Caki2 (cell line): ENCODE measurements at regions not wholly inside any gene's neighbourhood (a gene's known extent, or its start where the extent isn't known, plus 50 kb on each side); places are given as distances from the start of the nearest gene placed in this dataset.
A peak's percentile ranks its signal among the peaks of the same experiment; 100 is the strongest.
"Not testable (repeated sequence)": the region's sequence is repeated elsewhere in the genome, so short reads cannot be mapped to it uniquely, and the experiment has no call there.

Source experiments
- DNase-seq: peaks from one replicate; pipeline ENCODE4 v3.0.0-alpha.2; 2015; ENCODE audit warnings: low read depth
- in situ Hi-C: cut with HindIII; loops from 2 replicates; pipeline ENCODE4 v1.10.0; 2016; ENCODE audit warnings: low sequenced_read_pairs, low pct_unique_long_range_greater_than_20kb, mixed read lengths

DNA sequence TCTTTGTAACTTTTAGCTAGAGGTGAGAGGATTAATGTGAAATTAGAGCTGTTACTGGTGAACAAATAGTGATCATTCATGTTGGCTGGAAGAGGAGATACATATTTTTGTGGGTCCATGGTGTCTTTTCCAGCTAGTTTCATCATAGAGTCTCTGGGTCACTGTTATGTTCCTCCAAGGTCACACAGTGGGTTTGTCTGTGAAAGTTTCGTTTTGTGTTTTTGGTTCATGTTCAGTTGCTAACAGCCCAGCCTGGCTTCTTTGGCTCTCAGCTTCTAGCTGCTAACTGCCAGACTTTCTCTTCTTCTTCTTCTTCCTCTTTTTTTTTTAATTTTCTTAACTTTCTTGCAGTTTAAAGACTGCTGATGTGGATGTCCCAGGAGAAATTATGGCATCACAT lies 480.0 kb upstream of the SYT4 start:
- in situ Hi-C loops: no loop called here
- DNase-seq: no peak

DNA sequence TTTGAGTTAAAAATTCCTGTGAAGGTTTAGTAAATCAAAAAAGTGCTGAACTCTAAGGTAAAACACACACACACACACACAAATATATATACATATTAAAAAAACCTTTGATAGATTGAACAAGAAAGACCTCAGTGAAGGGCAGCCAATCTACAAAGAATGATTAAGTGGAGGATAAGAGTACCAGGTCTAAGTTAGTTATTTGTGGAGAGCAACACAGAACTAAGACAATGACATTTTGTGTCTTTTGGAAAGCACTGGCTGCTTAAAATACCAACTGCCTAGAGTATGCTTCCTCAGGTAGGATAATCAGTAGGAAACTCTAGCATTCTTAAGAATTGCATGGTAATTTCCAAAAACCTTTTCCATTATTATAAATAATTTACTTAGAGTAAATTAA lies 481.4 kb upstream of the SYT4 start:
- in situ Hi-C loops: no loop called here
- DNase-seq: no peak

DNA sequence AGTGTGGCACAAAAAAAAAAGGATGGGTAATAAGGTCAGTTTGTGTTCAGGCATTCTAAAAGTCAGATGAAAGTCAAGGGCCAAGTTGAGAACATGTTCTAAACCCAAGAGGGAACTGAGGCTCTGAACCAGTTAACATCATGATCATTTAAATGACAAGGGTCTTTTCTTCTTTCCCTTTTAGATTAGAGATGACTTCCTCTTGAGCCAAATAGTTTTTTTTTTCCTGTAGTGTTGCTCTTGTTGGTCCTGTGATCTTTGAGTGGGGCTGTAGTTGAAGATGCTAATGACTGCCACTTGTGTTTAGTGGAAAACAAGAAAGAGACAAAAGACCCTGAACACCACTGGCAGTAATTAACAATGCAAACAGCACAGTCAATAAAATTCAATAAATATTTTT lies 482.7 kb upstream of the SYT4 start:
- in situ Hi-C loops: no loop called here
- DNase-seq: no peak

DNA sequence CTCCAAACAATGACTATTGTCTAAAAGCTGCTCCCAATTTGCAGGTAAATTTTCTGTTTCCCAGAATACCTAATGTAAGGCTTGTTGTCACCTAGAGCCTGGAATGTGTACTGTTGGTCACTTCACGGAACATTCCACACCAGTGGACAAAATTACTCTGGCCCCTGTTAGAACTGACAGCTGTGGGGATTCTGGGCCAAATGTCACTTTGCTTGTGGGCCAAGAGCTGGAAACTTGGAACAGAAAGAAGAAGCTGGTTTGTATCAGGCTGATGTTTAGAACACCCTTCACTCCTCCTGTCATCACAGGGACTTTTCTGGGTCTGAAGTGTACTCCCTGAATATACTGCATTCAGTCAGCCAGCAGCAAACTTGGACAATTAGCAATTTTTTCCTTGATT lies 495.6 kb upstream of the SYT4 start:
- no peak for DNase-seq
- in situ Hi-C loops: no loop called here

DNA sequence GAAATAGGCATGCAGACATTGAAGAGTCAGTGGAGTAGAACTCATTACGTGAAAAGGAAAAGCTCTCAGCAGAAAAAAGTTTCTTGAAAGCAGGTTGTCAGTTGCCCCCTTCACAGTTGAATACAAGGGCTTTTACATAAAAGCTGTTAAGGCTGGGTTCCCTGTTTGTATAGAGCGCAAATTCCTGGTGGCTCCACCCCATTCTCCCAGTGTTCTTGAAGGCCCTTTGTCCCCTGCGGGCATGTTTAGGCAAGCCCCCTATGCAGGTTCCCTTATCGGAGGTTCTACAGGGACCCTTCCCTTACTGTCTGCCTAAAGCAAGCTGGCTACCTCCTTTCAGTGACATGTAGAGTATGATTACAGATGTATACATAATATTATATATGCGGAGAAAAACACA lies 497.2 kb upstream of the SYT4 start:
- no peak for DNase-seq
- in situ Hi-C loops: no loop called here

DNA sequence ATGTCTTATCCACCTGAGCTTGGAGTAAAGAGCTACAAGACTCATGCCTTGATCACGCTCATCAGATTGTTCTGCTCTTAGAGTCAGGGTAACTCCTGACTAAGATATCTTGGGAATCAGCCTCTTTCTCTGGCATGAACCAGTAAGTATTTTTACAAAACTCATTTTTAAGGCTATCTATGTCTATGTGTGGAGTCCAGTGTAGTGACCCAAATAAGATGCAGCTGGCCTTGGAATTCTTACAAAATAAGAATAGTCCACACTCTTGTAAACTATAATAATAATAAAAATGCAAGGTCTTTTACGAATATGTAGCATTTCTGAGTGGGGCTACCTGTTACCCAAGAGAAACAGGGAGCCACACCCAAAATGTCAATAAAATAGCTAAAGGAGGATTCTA lies 498.3 kb upstream of the SYT4 start:
- in situ Hi-C loops: no loop called here
- no peak for DNase-seq

DNA sequence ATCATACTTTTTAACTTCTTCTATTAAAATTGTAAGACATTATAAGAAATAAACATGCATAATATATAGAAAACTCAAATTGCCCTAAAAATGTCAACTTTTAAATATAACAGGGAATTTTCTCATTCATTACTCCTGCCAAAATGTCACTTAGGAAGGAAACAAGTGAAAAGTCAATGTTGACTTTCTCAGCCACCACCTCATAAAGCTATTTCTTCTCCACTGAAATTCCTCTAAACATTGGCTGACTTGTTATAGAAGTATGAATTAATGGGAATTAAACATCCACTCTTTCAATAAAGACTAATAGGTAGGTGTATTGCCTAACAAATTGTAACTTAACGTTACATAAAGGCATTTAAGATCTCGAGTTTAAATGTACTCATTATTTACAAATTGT lies 499.7 kb upstream of the SYT4 start:
- DNase-seq: no peak
- in situ Hi-C loops: no loop called here

DNA sequence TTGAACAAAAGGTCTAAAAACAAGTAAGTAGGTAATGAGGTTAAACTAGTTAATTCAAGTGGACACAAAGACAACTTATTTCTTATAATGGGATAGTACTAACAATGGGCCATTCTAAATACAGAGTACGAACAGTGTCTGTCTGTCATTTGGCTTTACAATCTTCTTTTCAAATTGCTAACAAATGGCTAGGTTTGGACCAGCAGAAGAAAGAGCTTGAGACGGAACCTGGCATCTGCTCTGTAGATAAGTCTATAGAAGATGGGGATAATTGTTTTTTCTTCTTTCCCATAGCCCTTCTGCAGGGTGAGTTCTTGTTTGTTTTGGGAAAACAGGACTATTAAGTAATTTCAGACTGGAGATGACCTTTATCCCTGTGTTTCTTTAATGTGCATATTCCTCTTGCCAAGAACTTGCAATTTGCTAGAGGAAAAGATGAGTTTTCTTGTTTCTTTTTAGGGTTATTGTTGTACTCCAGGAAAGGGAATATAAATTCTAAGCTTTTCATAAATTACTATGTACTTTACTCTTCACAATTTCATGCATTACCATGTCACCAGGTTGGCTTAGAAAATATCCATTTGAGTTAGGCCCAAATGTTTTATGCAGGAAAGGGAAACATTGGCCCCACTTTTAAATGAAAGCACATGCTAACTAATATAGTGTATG lies 500.5 kb upstream of the SYT4 start:
- DNase-seq: no peak
- in situ Hi-C loops: no loop called here

DNA sequence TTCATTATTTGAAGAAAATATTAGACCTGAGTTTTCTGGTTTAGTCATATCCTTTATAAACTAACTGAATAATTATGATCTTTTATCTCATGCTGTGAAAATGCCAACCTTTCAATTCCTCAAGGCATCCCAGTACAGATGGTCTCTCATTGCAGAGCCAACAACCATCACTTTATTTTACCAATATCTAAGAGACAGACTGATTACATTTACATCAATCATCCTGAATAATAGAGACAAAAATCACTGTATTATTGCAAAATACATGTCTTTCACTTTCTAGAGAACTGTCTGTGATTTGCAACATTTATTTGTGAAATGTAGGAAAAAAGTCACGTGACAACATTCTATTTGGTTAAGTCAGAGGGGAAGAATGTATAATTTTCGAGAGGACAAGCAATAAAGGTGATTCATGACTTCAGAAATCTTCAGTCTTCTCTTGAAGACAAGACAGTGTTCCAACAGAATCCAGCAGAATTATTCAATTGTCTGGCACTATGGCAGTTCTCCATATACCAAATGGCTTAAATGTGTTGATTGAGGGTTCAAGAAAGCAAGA lies 503.6 kb upstream of the SYT4 start:
- no peak for DNase-seq
- in situ Hi-C loops: no loop called here

DNA sequence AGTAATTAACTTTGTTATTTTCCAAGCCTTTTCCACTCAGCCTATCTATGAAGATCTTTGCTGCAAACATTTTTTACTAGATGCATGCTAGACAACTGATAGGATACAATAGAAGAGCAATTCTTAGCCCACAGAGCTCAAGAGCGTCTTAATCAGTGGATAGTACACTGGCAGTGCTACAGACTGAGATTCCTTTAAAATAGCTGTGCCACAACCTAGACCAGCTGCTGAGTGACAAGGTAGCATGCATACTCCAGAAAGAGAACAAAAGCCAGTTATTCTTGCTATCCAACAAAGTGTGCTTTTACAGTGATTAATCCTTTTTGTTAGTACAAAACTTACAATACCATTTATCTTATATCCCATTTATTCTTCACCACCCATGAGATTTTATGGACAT lies 507.9 kb upstream of the SYT4 start:
- DNase-seq: no peak
- in situ Hi-C loops: no loop called here

DNA sequence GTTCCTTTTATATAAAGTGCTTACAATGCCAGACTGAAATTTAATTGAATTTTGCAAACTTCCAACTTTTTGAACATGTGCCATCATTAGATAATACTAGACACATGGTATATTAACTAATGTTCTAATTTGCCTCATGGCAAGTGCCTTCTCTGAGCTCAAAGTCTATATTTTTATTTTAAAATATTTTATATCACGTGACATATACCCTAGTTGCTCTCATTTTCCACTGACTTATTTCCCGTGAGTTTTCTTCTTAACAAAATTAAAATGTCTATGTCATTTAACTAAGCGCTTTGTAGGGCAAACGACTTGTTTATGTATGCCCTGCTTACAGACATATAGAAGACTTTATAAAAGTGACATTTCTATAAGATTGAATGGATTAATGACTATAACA lies 509.6 kb upstream of the SYT4 start:
- DNase-seq: no peak
- in situ Hi-C loops: no loop called here

DNA sequence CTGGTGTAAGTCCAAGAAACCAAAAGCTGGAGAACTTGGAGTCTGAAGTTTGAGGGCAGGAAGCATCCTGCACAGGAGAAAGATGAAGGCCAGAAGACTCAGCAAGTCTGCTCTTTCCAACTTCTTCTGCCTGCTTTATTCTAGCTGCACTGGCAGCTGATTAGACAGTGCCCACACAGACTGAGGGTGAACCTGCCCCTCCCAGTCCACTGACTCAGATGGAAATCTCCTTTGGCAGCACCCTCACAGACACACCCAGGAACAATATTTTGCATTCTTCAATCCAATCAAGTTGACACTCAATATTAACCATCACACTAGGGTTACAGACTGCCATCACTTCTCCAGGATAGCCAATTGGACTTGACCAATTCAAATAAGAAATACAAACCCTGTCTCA lies 510.4 kb upstream of the SYT4 start:
- DNase-seq, in situ Hi-C loops: not testable (repeated sequence)

DNA sequence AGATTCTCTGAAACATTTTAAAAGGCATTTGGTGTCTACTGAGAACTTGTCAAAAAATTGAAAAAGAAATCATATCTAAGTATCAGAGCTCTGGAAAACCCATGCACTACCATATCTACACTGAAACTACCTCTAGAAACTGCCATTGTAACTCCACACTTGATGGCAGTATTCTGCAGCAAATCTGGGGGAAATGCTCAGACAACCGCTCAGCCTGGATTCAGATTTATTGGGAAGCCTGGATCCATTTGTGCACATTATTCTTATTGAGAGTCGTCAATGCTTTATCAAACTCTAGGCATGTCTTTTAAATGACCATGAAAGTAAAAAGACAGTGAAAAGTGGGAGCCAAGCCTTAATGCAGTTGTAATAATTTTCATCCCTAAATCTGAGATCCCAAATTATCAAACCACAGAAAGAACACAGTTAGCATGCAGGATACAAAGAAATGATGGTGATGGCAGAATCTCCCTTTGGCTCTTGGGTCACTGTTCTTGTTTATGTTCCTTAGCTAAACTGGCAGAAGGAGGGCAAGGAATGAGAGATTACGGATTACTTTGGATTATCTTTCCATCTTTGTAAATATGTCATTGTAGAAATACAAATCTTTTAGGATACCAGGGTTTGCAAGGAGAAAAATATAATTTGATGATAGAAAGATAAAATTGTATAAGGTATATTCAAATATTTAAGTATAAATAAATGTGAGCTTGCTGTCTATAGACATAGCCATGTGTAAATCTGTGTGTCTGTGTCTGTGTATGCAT lies 512.1 kb upstream of the SYT4 start:
- in situ Hi-C loops: no loop called here
- peak; percentile 0 for DNase-seq

DNA sequence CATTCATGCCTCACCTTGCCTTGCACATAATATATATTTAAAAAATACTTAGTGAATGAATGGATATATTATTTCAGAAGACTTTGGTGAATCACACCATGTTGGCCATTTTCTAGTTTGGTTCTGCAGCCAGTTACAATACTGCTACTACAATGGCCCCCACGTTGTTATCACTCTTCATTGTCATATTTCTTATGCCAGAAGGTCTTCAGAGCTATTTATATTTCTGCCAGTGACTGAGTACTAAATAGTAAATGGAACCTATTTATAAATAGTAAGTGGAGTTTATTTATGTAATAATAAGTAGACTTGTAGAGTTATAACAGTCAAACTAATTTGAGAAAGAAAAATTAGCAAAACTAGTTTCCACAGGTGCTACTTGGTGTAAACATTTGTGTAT lies 516.6 kb upstream of the SYT4 start:
- in situ Hi-C loops: no loop called here

DNA sequence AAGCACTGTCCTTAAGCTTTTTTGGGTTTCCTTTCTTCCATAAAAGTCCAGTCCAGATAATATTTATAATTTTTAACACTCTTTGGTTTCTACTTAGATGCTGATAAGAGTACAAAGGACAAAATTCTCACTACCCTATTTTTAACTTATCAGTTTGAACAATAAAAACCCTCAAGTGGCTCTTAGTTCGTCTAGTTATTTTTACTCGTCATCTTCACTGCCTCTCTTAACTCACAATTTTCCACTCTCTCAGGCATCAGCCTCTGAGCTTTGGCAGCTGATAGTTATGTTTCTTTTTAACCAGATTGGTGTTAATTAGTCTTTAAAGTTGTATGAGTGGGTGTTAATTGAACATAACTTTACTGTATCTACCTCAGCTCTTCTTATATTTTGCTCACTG lies 517.1 kb upstream of the SYT4 start:
- no peak for DNase-seq
- in situ Hi-C loops: no loop called here

More for the DNA sequence above, 516.6 kb upstream of the SYT4 start:
- no peak for DNase-seq

DNA sequence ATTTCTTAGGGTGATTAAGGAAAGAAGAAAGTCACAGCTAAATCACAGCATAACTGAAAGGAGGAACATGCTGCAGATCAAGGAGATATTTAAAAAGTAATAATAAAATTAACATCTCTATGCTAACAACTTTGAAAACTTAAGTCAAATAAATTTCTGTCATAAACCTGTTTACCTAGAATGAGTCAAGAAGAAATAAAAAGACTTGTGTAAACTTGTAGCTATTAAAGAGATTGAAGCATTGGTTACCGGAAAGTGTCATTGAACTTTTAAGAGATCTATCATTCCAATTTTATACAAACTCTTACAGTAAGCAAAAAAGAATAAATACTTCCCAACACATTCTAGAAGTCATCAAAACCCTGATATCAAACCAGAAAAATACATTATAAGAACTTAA lies 520.1 kb upstream of the SYT4 start:
- in situ Hi-C loops: no loop called here
- no peak for DNase-seq

DNA sequence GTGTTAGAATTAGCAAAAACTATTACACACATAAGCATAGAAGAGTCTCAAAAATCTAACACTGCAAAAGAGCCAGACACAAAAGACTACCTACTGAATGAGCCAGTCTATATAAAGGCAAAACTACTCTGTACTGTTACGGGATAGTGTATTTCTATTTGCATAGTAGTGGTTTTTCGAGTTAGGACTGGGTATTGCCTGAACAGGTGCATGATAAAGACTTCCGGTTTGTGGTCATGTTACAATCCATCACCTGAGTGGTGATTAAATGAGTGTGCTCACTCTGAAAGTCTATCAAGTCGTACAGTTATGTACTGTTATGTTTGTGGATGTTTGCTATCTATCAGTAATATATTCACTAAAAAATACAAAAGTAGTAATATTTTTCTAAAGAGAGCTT lies 523.3 kb upstream of the SYT4 start:
- DNase-seq: no peak
- in situ Hi-C loops: no loop called here

DNA sequence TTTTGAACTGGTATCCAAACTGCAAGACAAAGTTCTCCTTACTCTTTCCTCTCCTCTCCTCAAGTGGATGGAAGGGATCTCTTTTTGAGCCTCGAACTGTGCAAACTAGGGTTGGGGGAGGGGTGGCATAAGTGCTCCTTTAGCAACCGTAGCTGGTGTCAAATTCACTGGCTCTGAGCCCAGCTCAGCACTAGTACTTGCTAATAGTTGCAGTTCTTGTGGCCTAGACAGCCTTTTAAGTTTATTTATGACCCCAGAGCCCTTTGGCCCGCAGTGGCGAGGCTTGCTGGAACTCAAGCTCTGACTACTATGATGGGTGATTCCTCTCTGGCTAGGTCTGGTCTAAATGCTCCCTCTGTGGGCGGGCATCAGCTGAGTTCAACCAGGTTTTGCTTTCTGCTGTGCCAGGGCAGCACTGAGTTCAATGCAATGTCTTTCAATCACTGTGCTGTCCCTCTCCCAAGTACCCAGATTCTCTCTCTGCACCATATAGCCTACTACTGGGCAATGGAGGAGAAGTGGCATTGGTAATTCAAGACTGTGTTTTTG lies 528.4 kb upstream of the SYT4 start:
- DNase-seq: no peak
- in situ Hi-C loops: no loop called here

DNA sequence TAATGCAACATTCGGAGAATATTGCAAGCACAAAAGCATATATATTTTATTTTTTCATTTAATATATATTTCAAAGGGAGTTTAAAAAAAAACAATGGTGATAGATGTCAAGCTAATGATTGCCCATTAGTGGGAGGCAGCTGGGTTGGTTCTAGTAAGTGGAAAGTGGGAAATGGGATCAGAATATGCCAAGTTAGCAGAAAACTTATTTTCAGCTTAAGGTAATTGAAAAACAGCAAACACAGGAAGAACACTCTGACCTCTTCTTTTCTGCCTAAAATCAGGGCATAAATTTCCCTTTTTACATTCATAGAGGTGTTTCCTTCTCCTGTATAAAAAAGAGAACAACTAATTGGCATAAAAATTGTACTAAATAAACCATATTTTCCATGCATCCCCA lies 535.3 kb upstream of the SYT4 start:
- in situ Hi-C loops: no loop called here
- no peak for DNase-seq

DNA sequence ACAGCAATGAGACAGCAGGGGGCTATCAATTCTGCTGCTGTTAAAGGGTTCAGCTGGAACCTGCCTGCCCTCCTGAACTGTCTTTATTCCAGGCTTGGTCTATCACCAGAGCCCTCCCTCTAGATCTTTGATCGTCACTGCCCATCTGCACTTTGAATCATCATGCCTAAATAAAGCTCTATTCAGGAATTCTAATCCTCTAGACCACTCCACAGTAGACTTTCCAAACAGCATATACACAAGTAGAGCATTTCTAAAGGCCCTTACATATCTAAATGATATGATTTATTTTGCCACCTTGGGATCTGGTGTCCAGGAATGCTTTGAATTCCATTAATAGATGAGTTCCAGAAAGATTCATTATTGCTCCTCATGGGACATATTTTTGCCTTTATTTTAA lies 542.1 kb upstream of the SYT4 start:
- in situ Hi-C loops: no loop called here
- DNase-seq: no peak
